ENCODE measurements at regions not wholly inside any gene's neighbourhood (a gene's known extent, or its start where the extent isn't known, plus 50 kb on each side); places are given as distances from the start of the nearest gene placed in this dataset.

DNA sequence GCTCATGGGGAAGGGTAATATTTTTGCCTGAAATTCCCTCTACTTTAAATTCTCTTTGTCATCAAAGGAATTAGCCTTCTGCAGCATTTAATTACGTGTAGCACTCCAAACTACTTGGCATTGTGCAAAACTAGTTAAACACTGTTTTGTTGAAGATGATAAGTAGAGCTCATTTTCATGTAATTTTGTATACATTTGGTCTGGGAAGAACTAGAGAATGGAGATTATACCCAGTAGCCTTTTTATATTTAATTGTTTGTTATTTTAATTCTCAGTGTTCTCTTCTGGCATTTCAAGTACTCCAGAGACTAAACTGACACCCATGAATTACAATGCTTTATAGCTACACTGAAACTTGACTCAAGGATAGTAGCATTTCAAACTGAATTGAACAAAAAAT lies 211.5 kb upstream of the SMIM31 start:
- H3K4me3 ChIP-seq, result no peak overlapping the region
- TF ChIP-seq POLR2A (IDR thresholded peaks at IDR 0.05) (no peak), POLR2AphosphoS5 (IDR thresholded peaks at IDR 0.05; ENCODE audit: insufficient read depth in 1 of 2, low read depth in 1 of 2) (no peak)
- TF ChIP-seq, protein P1, sequence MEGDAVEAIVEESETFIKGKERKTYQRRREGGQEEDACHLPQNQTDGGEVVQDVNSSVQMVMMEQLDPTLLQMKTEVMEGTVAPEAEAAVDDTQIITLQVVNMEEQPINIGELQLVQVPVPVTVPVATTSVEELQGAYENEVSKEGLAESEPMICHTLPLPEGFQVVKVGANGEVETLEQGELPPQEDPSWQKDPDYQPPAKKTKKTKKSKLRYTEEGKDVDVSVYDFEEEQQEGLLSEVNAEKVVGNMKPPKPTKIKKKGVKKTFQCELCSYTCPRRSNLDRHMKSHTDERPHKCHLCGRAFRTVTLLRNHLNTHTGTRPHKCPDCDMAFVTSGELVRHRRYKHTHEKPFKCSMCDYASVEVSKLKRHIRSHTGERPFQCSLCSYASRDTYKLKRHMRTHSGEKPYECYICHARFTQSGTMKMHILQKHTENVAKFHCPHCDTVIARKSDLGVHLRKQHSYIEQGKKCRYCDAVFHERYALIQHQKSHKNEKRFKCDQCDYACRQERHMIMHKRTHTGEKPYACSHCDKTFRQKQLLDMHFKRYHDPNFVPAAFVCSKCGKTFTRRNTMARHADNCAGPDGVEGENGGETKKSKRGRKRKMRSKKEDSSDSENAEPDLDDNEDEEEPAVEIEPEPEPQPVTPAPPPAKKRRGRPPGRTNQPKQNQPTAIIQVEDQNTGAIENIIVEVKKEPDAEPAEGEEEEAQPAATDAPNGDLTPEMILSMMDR (IDR thresholded peaks at IDR 0.05), result no peak
- DNase-seq (ENCODE audit: extremely low spot score in 2 of 2), result no peak
- H3K4me1 ChIP-seq, result peaks cover 10% of the 10 kb centered on the region
- H3K9me3 ChIP-seq, result no peaks in the 10 kb centered on the region
- intact Hi-C loops (cut with DNase I), result no loop called here
- H3K27me3 ChIP-seq, result no peaks in the 10 kb centered on the region
- H3K36me3 ChIP-seq, result no peaks in the 10 kb centered on the region
- H3K27ac ChIP-seq, result no peak overlapping the region

DNA sequence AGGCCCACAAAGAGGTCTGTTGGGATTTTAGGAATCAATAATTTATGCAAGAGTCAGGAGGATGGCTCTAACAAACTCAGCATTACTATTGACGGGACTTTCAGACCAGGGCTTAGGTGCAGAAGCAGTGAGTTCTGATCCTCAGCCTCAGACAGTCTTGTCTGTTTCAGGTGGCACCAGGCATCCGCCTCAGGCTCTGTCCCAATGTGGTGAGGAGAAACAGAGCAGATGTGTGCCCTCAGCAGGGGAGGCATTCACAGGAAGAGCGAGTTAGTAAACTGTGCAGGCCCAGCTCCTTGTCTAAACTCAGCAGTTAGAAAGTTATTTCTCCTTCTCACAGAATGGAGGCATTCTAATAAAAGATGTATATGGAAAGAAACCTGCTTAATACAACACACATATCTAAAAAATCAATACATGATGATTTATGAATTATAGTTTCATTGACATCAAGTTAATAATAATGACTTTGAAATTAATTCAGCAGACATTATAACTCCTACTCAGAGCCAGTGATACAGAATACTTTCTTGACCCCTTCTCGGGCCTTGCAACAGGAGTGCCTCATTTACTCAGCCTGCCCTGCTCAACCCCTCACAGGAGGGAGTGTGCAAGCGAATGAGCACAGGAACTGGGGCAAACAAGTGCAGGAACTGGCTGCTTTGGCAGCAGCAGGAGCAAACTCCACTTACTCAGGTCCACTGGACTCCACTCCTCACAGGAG lies 202.8 kb upstream of the SMIM31 start:
- no peak overlapping the region for H3K27ac ChIP-seq

DNA sequence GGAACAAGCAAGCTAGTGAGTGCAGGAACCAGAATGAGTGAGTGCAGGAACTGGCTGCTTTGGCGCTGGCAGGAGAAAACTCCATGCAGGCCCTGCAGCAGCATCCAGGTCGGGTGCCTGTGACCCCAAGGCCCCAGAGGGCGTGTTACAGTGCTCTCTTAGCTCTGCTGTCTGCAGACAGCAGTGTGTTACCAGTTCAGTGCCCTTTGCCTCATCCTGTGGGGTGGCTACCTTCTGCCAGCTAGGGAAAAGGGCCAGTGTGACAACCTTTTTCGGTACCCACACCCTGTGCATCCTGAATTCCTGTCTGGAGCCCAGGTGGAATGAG lies 202.3 kb upstream of the SMIM31 start:
- no peak overlapping the region for H3K4me3 ChIP-seq
- H3K36me3 ChIP-seq, result no peaks in the 10 kb centered on the region
- TF ChIP-seq, protein P1 (IDR thresholded peaks at IDR 0.05), result no peak
- no peak for DNase-seq (ENCODE audit: extremely low spot score in 2 of 2)
- H3K27me3 ChIP-seq, result no peaks in the 10 kb centered on the region
- no peak overlapping the region for H3K27ac ChIP-seq
- H3K4me1 ChIP-seq, result no peaks in the 10 kb centered on the region
- intact Hi-C loops (cut with DNase I), result no loop called here
- no peaks in the 10 kb centered on the region for H3K9me3 ChIP-seq

More for the DNA sequence above, 202.8 kb upstream of the SMIM31 start:
- no peaks in the 10 kb centered on the region for H3K9me3 ChIP-seq
- no peaks in the 10 kb centered on the region for H3K36me3 ChIP-seq
- no peak for DNase-seq (ENCODE audit: extremely low spot score in 2 of 2)
- no peaks in the 10 kb centered on the region for H3K4me1 ChIP-seq
- H3K27me3 ChIP-seq, result no peaks in the 10 kb centered on the region
- intact Hi-C loops (cut with DNase I), result no loop called here
- TF ChIP-seq POLR2A (IDR thresholded peaks at IDR 0.05) (no peak), POLR2AphosphoS5 (IDR thresholded peaks at IDR 0.05; ENCODE audit: insufficient read depth in 1 of 2, low read depth in 1 of 2) (no peak)
- TF ChIP-seq, protein P1 (IDR thresholded peaks at IDR 0.05), result no peak
- no peak overlapping the region for H3K4me3 ChIP-seq

DNA sequence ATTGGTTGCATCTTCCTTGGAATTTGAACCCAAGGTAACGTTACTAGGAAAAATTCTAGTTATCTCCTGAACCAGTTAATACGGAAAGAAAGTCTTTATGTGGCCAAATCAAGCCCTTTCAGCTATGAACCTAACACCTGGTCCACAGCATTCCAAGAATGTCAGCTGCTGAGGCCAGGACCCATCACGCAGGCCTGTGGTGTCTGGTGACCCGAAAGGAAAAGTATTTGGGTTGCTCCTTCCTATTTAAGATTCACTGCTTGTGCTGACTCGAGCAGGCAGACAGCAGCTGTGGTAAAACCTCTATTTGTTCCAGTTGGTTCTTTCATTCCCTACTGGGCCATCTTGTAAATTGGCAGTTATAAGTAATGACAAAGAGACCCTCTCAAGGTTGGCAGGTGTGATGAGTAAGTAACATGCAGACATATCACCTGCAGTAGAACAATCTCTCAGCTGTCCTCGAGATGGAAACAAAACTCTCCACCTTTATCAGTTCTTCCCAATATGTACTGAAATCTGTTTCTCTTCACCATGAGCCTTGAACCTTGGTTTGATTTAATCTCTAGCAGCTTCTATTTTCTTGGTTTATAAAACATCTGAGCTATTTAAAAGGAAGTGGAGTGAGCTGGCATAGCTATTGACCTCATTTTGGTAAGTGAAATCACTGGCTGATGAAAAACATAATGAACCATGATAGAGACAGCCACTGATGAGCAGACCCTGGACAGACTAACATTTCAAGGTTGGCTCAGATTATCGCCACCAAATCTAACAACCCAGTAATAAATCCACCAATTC lies 182.1 kb upstream of the SMIM31 start:
- Histone ChIP-seq H3K9me3 (no peaks in the 10 kb centered on the region), H3K36me3 (no peaks in the 10 kb centered on the region), H3K4me1 (no peaks in the 10 kb centered on the region), H3K27ac (no peak overlapping the region), H3K4me3 (no peak overlapping the region), H3K27me3 (no peaks in the 10 kb centered on the region)
- no peak for DNase-seq (ENCODE audit: extremely low spot score in 2 of 2)
- intact Hi-C loops (cut with DNase I), result no loop called here
- TF ChIP-seq, protein P1 (IDR thresholded peaks at IDR 0.05), result no peak
- TF ChIP-seq POLR2A (IDR thresholded peaks at IDR 0.05), result no peak
- no peak for TF ChIP-seq POLR2AphosphoS5 (IDR thresholded peaks at IDR 0.05; ENCODE audit: insufficient read depth in 1 of 2, low read depth in 1 of 2)

DNA sequence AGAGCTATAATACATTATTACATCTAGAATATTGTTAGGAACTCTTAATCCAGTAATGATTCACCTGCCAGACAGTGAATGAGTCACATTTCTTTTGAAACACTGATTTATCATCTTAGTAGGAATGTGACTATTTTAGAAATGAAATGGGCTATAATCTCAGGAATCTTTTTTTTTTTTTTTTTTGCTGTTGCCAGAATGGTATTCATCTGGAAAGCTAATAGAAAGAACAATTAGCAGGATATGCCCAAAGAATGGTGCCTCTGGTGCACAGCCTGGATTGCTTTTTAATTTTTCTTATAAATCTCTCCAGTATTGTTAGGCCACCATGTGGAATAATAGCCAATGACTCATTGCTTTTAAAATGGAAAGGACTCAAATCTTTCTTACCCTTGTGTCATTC lies 181.1 kb upstream of the SMIM31 start:
- TF ChIP-seq, protein P1 (IDR thresholded peaks at IDR 0.05), result no peak
- peak in 1 of 2 donors; percentile 76 for TF ChIP-seq POLR2AphosphoS5 (IDR thresholded peaks at IDR 0.05; ENCODE audit: insufficient read depth in 1 of 2, low read depth in 1 of 2)
- TF ChIP-seq POLR2A (IDR thresholded peaks at IDR 0.05), result no peak
- Histone ChIP-seq H3K27ac (no peak overlapping the region), H3K4me3 (no peak overlapping the region), H3K4me1 (no peaks in the 10 kb centered on the region), H3K9me3 (no peaks in the 10 kb centered on the region), H3K36me3 (no peaks in the 10 kb centered on the region), H3K27me3 (no peaks in the 10 kb centered on the region)
- no peak for DNase-seq (ENCODE audit: extremely low spot score in 2 of 2)
- intact Hi-C loops (cut with DNase I), result no loop called here

Data from vagina (tissue), 2 donors.